A549 (cell line): ENCODE measurements at regions not wholly inside any gene's neighbourhood (a gene's known extent, or its start where the extent isn't known, plus 50 kb on each side); places are given as distances from the start of the nearest gene placed in this dataset.

Source experiments
- ATAC-seq, 2 experiments: fragments of 200-7000 bp in 1 of 2; fragments of >200 bp in 1 of 2; cut with Nextera tagmentation in 1 of 2; cut with Tn5 transposase in 1 of 2; 3 replicates each; pipeline versions ENCODE4 v1.8.0 to v1.9.1; 2018 to 2020; ENCODE audit warnings: mild to moderate bottlenecking in 1 of 2, moderate library complexity in 1 of 2
- CTCF ChIA-PET: fragments of 300-600 bp; sonication (Branson Sonifier 250); formaldehyde crosslinking; extraction: SDS; loops from one replicate; lab custom pipeline; 2021; ENCODE audit warnings: antibody characterized with exemption, inconsistent platforms; lab: Yijun Ruan, JAX
- POLR2A ChIA-PET: fragments of 350-600 bp; formaldehyde crosslinking; extraction: SDS; loops from one replicate; lab custom pipeline; 2021; ENCODE audit warnings: antibody characterized with exemption, inconsistent platforms; lab: Yijun Ruan, JAX
- DNase-seq, 2 experiments: peaks; one replicate each; pipeline versions ENCODE4 v3.0.0 to v3.0.0-alpha.2; 2011 to 2016; ENCODE audit warnings: low read depth in 1 of 2, low spot score in 1 of 2
- FAIRE-seq: peaks from 2 replicates; lab custom pipeline; 2011; peaks lifted over from hg19 to GRCh38; lab: Jason Lieb, UNC
- H3K27ac ChIP-seq, 2 experiments: fragments of >200 bp; sonication (Bioruptor Twin); formaldehyde crosslinking; 3 replicates each; pipeline ENCODE4 v1.5.1; 2016 to 2017
- H3K4me1 ChIP-seq: fragments of >200 bp; sonication (Bioruptor Twin); formaldehyde crosslinking; 3 replicates; pipeline ENCODE4 v1.6.1; 2016
- H3K4me2 ChIP-seq: fragments of >200 bp; sonication (Bioruptor Twin); formaldehyde crosslinking; 3 replicates; pipeline ENCODE4 v1.6.1; 2016
- H3K4me3 ChIP-seq: fragments of >200 bp; sonication (Bioruptor Twin); formaldehyde crosslinking; 3 replicates; pipeline ENCODE4 v1.5.1; 2016
- H3K9me3 ChIP-seq: fragments of >200 bp; sonication (Bioruptor Twin); formaldehyde crosslinking; 3 replicates; pipeline ENCODE4 v1.6.1; 2016
- ATOH8 ChIP-seq: fragments of 250-450 bp; sonication (Bioruptor Pico); IDR thresholded peaks from 2 replicates; pipeline ENCODE4 v1.5.0; 2020; ENCODE audit warnings: low read depth, mild to moderate bottlenecking, moderate library complexity
- BHLHE40 ChIP-seq: IDR thresholded peaks from 2 replicates; pipeline ENCODE4 v1.6.1; 2012; ENCODE audit warnings: low read depth, low read length, inconsistent platforms
- CHD2 ChIP-seq: fragments of 150-350 bp; IDR thresholded peaks from 2 replicates; pipeline ENCODE4 v1.6.1; 2014; ENCODE audit warnings: low read length; ENCODE audit not compliant: partially characterized antibody
- E2F6 ChIP-seq: IDR thresholded peaks from 2 replicates; pipeline ENCODE4 v1.6.1; 2012; ENCODE audit warnings: low read depth, borderline replicate concordance
- EHF ChIP-seq: fragments of 250-450 bp; sonication (Bioruptor Pico); IDR thresholded peaks from 2 replicates; pipeline ENCODE4 v1.5.0; 2020; ENCODE audit warnings: mild to moderate bottlenecking
- EHMT2 ChIP-seq: fragments of 200-600 bp; sonication (generic); IDR thresholded peaks from 2 replicates; pipeline ENCODE4 v1.6.1; 2016; ENCODE audit warnings: antibody characterized with exemption, low read depth, mild to moderate bottlenecking, moderate library complexity
- ELK1 ChIP-seq: fragments of 150-350 bp; IDR thresholded peaks from 2 replicates; pipeline ENCODE4 v1.6.1; 2014; ENCODE audit warnings: low read depth, mild to moderate bottlenecking, low read length
- EP300 ChIP-seq, 2 experiments: fragments of >200 bp; sonication (Bioruptor Twin); formaldehyde crosslinking; IDR thresholded peaks; 2 replicates in 1 of 2; 3 replicates in 1 of 2; pipeline ENCODE4 v1.6.1; 2016 to 2017
- FOSL2 ChIP-seq, 2 experiments: fragments of 450-650 bp in 1 of 2; fragments of >200 bp in 1 of 2; sonication (Bioruptor Twin) in 1 of 2; formaldehyde crosslinking; IDR thresholded peaks; 2 replicates each; pipeline versions ENCODE4 v1.5.0 to v1.6.1; 2016 to 2020; ENCODE audit warnings: mild to moderate bottlenecking in 1 of 2, moderate library complexity in 1 of 2
- FOXS1 ChIP-seq: fragments of 250-450 bp; sonication (Bioruptor Pico); IDR thresholded peaks from 2 replicates; pipeline ENCODE4 v1.5.0; 2020; ENCODE audit warnings: mild to moderate bottlenecking, moderate library complexity
- HDAC2 ChIP-seq: fragments of 200-600 bp; sonication (generic); IDR thresholded peaks from 2 replicates; pipeline ENCODE4 v1.6.1; 2016
- HEYL ChIP-seq: fragments of 250-450 bp; sonication (Bioruptor Pico); IDR thresholded peaks from 2 replicates; pipeline ENCODE4 v1.8.0; 2021; ENCODE audit warnings: mild to moderate bottlenecking, moderate library complexity
- HOXA7 ChIP-seq: fragments of 250-450 bp; sonication (Bioruptor Pico); IDR thresholded peaks from 2 replicates; pipeline ENCODE4 v1.5.0; 2020; ENCODE audit warnings: mild to moderate bottlenecking, moderate library complexity
- MAFK ChIP-seq: fragments of 450-650 bp; IDR thresholded peaks from 2 replicates; pipeline ENCODE4 v1.6.1; 2014; ENCODE audit not compliant: partially characterized antibody
- MAX ChIP-seq: IDR thresholded peaks from 2 replicates; pipeline ENCODE4 v1.6.1; 2012
- MAZ ChIP-seq: fragments of 150-350 bp; IDR thresholded peaks from 2 replicates; pipeline ENCODE4 v1.6.1; 2014; ENCODE audit warnings: antibody characterized with exemption, low read depth, low read length, borderline replicate concordance
- MYC ChIP-seq: IDR thresholded peaks from 2 replicates; pipeline ENCODE4 v1.6.1; 2012; ENCODE audit warnings: mild to moderate bottlenecking, inconsistent platforms, low read length, improper control_type of control experiment, borderline replicate concordance
- NPAS2 ChIP-seq: fragments of 250-450 bp; sonication (Bioruptor Pico); IDR thresholded peaks from 2 replicates; pipeline ENCODE4 v1.8.0; 2022; ENCODE audit warnings: mild to moderate bottlenecking, moderate library complexity, borderline replicate concordance
- PBX3 ChIP-seq: IDR thresholded peaks from 2 replicates; pipeline ENCODE4 v1.6.1; 2012
- POLR2A ChIP-seq: IDR thresholded peaks from 2 replicates; pipeline ENCODE4 v1.6.1; 2012; ENCODE audit warnings: mild to moderate bottlenecking, low read length
- RAD21 ChIP-seq, 2 experiments: fragments of >200 bp in 1 of 2; sonication (Bioruptor Twin) in 1 of 2; formaldehyde crosslinking in 1 of 2; IDR thresholded peaks in 1 of 2; conservative IDR thresholded peaks in 1 of 2; 2 replicates in 1 of 2; 3 replicates in 1 of 2; pipeline ENCODE4 v1.6.1; 2012 to 2018; ENCODE audit warnings: inconsistent platforms in 1 of 2
- RARB ChIP-seq: fragments of 250-450 bp; sonication (Bioruptor Pico); IDR thresholded peaks from 2 replicates; pipeline ENCODE4 v1.8.0; 2021; ENCODE audit warnings: mild to moderate bottlenecking, moderate library complexity
- REST ChIP-seq: fragments of 200-600 bp; sonication (generic); IDR thresholded peaks from 2 replicates; pipeline ENCODE4 v1.6.1; 2016; ENCODE audit warnings: antibody characterized with exemption, mild to moderate bottlenecking, moderate library complexity
- SMC3 ChIP-seq: fragments of >200 bp; sonication (Bioruptor Twin); formaldehyde crosslinking; IDR thresholded peaks from 3 replicates; pipeline ENCODE4 v1.6.1; 2018; ENCODE audit warnings: inconsistent platforms
- TP53 ChIP-seq: fragments of 250-450 bp; sonication (Bioruptor Pico); IDR thresholded peaks from 2 replicates; pipeline ENCODE4 v1.5.0; 2021; ENCODE audit warnings: mild to moderate bottlenecking, moderate library complexity
- USF2 ChIP-seq: fragments of 450-650 bp; IDR thresholded peaks from 2 replicates; pipeline ENCODE4 v1.6.1; 2014; ENCODE audit warnings: antibody characterized with exemption
- ZC3H11A ChIP-seq: fragments of 450-650 bp; IDR thresholded peaks from 2 replicates; pipeline ENCODE4 v1.6.1; 2014; ENCODE audit warnings: antibody characterized with exemption, mild to moderate bottlenecking
- ZFP36 ChIP-seq: fragments of 450-650 bp; IDR thresholded peaks from 2 replicates; pipeline ENCODE4 v1.6.1; 2014; ENCODE audit warnings: borderline replicate concordance; ENCODE audit not compliant: partially characterized antibody
- ZSCAN20 ChIP-seq: fragments of 250-450 bp; sonication (Bioruptor Pico); IDR thresholded peaks from 2 replicates; pipeline ENCODE4 v1.8.0; 2022; ENCODE audit warnings: mild to moderate bottlenecking, moderate library complexity
- WGBS: methylation state at CpG from one replicate; pipeline ENCODE4 v1.1.6; 2017; ENCODE audit errors: missing lambda C conversion rate; 5-methylcytosine and 5-hydroxymethylcytosine counted together

- 11% methylated on average over 1 of the region's 1 CpG for WGBS
- POLR2A ChIA-PET, result no interaction called here
- TF ChIP-seq TP53 (CRISPR knock-in tag) (no peak), MYC (no peak), POLR2A (no peak), FOSL2 (IDR thresholded peaks at IDR 0.05) (no peak), FOSL2 (CRISPR knock-in tag; IDR thresholded peaks at IDR 0.05) (no peak), MAX (no peak), ZFP36 (no peak), NPAS2 (CRISPR knock-in tag) (no peak), ELK1 (no peak), REST (no peak), EHMT2 (no peak), EP300 (IDR thresholded peaks at IDR 0.05) (no peak)
These were observed 888.1 kb downstream of the PDCD6IP start for GRCh38 chr3:34686541-34686940.

GRCh38 chr3:34687671-34688070, 889.2 kb downstream of the PDCD6IP start:
- Histone ChIP-seq H3K4me2 (no peak overlapping the region), H3K4me1 (no peaks in the 10 kb centered on the region), H3K27ac (no peak overlapping the region)
- no peak for ATAC-seq
- TF ChIP-seq MAFK (no peak), ZC3H11A (no peak), BHLHE40 (no peak), RARB (CRISPR knock-in tag) (no peak), USF2 (no peak), ZSCAN20 (CRISPR knock-in tag) (no peak), EP300 (IDR thresholded peaks at IDR 0.05) (no peak), HDAC2 (no peak), MAZ (no peak), E2F6 (no peak), SMC3 (no peak), HEYL (CRISPR knock-in tag) (no peak), CHD2 (no peak), EHF (no peak), ATOH8 (CRISPR knock-in tag) (no peak), RAD21 (conservative IDR thresholded peaks at IDR 0.05 in 1 of 2, IDR thresholded peaks at IDR 0.05 in 1 of 2) (no peak), PBX3 (no peak), FOXS1 (no peak), FOSL2 (IDR thresholded peaks at IDR 0.05) (no peak), FOSL2 (CRISPR knock-in tag; IDR thresholded peaks at IDR 0.05) (no peak), HOXA7 (CRISPR knock-in tag) (no peak)
- TF ChIP-seq, all 56 proteins: peak for 0
- no peak for FAIRE-seq
- WGBS, result 73% methylated on average over 1 of the region's 1 CpG
- H3K4me3 ChIP-seq, result no peak overlapping the region
- POLR2A ChIA-PET, result no interaction called here
- H3K9me3 ChIP-seq, result no peaks in the 10 kb centered on the region
- DNase-seq, result no peak
- CTCF ChIA-PET, result interaction anchor here (1.2 to 5.4 kb wide), 3 partner anchors 427 to 1221 kb away, joined by 5 to 116 read pairs (median 5); no protein-coding TSS in a partner anchor

More at GRCh38 chr3:34686541-34686940, 888.1 kb downstream of the PDCD6IP start:
- ATAC-seq (no peak), DNase-seq (no peak), FAIRE-seq (no peak)
- H3K4me2 ChIP-seq, result no peak overlapping the region
- no peak overlapping the region for H3K27ac ChIP-seq
- H3K4me3 ChIP-seq, result no peak overlapping the region
- no peaks in the 10 kb centered on the region for H3K4me1 ChIP-seq
- H3K9me3 ChIP-seq, result no peaks in the 10 kb centered on the region
- CTCF ChIA-PET, result interaction anchor here (1.9 to 5.4 kb wide), 4 partner anchors 706 to 1222 kb away, joined by 5 to 116 read pairs (median 42); no protein-coding TSS in a partner anchor
